Astrocyte of the cerebellum (primary cell): ENCODE measurements at regions not wholly inside any gene's neighbourhood (a gene's known extent, or its start where the extent isn't known, plus 50 kb on each side); places are given as distances from the start of the nearest gene placed in this dataset.

ENCODE experiments used
- DNase-seq: peaks from one replicate; pipeline ENCODE4 v3.0.0-alpha.2; 2011; ENCODE audit warnings: low read depth
- H3K4me3 ChIP-seq: 2 replicates; pipeline ENCODE4 v1.5.1; 2011; ENCODE audit warnings: mild to moderate bottlenecking, low read depth, low read length, moderate library complexity
- CTCF ChIP-seq: IDR thresholded peaks from 2 replicates; pipeline ENCODE4 v1.5.1; 2012; ENCODE audit warnings: low read length, low read depth, moderate library complexity, mild to moderate bottlenecking; ENCODE audit errors: missing control alignments
- in situ Hi-C: cut with HindIII; loops from 2 replicates; pipeline ENCODE4 v1.10.0; 2017; ENCODE audit warnings: low sequenced_read_pairs

GRCh38 chr5:23204111-23204510, 303.3 kb upstream of the PRDM9 start:
- no peak for TF ChIP-seq CTCF
- in situ Hi-C loops: no loop called here
- no peak for DNase-seq
- no peak overlapping the region for H3K4me3 ChIP-seq

- H3K4me3 ChIP-seq: no peak overlapping the region
- TF ChIP-seq CTCF: no peak
- DNase-seq: no peak
- in situ Hi-C loops: no loop called here
Observed at GRCh38 chr5:23169660-23170416, 316.7 kb upstream of the CDH12 start.

- TF ChIP-seq CTCF: no peak
Observed at GRCh38 chr5:23164971-23165370, 311.8 kb upstream of the CDH12 start.

GRCh38 chr5:23158179-23158578, 305.0 kb upstream of the CDH12 start:
- in situ Hi-C loops: no loop called here
- no peak overlapping the region for H3K4me3 ChIP-seq
- no peak for TF ChIP-seq CTCF
- no peak for DNase-seq

More at GRCh38 chr5:23164971-23165370, 311.8 kb upstream of the CDH12 start:
- no peak overlapping the region for H3K4me3 ChIP-seq
- in situ Hi-C loops: no loop called here
- DNase-seq: no peak

GRCh38 chr5:23157716-23158115, 304.6 kb upstream of the CDH12 start:
- TF ChIP-seq CTCF: no peak
- in situ Hi-C loops: no loop called here
- H3K4me3 ChIP-seq: no peak overlapping the region
- no peak for DNase-seq

GRCh38 chr5:23157169-23157568, 304.0 kb upstream of the CDH12 start:
- in situ Hi-C loops: no loop called here
- TF ChIP-seq CTCF: no peak
- H3K4me3 ChIP-seq: no peak overlapping the region
- DNase-seq: no peak

GRCh38 chr5:23147625-23148024, 294.5 kb upstream of the CDH12 start:
- no peak overlapping the region for H3K4me3 ChIP-seq
- in situ Hi-C loops: no loop called here
- TF ChIP-seq CTCF: no peak

More at GRCh38 chr5:23147625-23148024, 294.5 kb upstream of the CDH12 start:
- no peak for DNase-seq
